GM18858 (cell line): ENCODE measurements at regions not wholly inside any gene's neighbourhood (a gene's known extent, or its start where the extent isn't known, plus 50 kb on each side); places are given as distances from the start of the nearest gene placed in this dataset.

Experiments
- ATAC-seq: cut with Tn5 transposase; IDR thresholded peaks from one replicate; pipeline ENCODE4 v1.9.1; 2021; ENCODE audit not compliant: unreplicated experiment

DNA sequence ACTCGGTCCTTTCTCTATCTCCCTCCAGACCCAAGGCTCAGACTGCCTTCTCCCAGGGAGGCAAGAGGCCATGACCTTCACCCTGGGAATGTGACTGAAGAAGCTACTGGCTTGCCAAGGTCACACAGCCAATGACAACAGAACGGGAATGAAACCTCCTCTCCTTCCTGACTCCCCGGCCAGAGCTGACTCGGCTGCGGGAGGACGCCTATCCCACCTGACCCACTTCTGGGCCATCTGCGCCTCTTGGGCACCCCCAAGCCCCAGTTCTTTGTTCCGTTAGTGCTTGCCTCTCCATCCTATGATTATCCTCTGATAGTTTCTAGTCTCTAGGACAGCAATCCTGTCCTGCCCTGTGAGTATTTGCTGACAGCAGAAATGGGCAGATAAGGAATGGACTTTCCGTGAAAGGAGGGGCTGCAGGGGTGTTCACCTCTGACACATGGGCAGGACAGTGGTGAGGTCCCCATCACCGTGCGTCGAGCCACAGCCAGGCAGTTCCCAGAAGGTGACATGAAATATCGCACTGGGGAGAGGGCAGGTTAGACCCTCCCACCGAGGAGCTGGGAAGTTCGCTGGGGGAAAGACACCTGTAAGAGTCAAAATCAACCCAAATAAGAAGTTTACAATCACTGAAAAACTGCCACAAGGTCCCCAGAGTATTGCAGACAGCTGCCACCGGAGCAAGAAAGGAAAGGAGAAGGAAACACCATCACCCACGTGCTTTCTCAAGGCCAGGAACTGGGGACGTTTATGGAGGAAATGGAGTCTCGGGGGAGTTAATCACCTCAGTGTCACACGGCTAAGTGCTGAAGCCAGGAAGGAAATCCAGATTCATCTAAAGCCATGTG is 63.0 kb downstream of the INSIG1 start:
- no peak for ATAC-seq

- no peak for ATAC-seq
Measured at GRCh38 chr7:155361346-155361680, 63.6 kb downstream of the INSIG1 start.

GRCh38 chr7:155361947-155362346 is 64.3 kb downstream of the INSIG1 start:
- no peak for ATAC-seq

- no peak for ATAC-seq
Measured at GRCh38 chr7:155362380-155363145, 64.9 kb downstream of the INSIG1 start.

DNA sequence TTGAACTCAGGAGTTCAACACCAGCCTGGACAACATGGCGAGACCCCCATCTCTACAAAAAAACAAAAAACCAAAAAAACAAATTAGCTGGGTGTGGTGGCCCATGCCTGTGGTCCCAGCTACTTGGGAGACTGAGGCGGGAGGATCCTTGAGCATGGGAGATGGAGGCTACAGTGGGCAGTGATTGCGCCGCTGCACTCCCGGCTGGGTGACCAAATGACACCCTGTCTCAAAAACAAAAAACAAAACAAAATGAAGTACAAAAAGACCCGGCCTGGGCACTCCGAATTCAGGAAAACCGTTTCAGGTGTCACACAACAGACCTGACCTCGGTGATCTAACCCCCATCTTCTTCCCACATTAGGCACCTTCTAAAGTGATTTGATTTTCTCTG is 65.5 kb downstream of the INSIG1 start:
- ATAC-seq, result no peak

DNA sequence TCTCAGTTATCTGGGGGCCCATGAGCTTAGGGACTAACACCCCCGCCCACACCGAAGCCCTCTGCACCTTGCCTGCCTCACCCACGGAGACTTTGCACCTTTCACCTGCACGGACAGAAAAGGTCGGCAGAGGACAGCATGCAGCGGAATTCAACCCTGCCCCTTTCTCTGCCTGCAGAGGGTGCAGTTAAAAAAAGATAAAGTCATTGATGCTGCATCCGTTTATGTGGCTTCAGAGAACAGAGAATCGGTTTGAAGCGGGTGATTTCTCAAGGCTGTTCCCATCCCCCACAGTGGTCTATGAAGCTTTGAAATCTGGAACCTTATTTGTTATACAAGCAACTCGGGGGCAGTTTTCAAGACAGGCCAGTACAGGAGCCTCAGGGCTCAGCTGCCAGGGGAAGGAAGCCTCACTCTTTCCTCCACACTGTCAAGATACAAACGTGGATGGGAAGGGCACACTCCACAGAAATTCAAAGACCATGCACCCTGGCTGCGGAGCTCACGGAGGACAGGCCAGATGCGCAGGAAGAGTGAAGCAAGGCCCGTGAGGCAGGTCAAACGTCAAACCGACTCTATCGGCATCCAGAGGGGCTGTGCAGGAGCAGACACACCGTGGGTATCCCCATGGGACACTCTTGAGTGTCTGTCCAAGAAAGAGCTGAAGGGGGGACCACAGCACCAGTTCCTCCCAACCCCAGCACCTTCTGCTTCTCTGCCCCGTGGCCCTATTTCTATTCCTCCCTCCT is 66.3 kb downstream of the INSIG1 start:
- no peak for ATAC-seq

- no peak for ATAC-seq
Measured at GRCh38 chr7:155365146-155365874, 67.6 kb downstream of the INSIG1 start.

GRCh38 chr7:155368894-155369600 is 71.4 kb downstream of the INSIG1 start:
- ATAC-seq, result no peak

- no peak for ATAC-seq
Measured at GRCh38 chr7:155369766-155370165, 72.1 kb downstream of the INSIG1 start.

- ATAC-seq, result no peak
Measured at GRCh38 chr7:155371331-155371883, 73.7 kb downstream of the INSIG1 start.

GRCh38 chr7:155371884-155372781 is 74.5 kb downstream of the INSIG1 start:
- no peak for ATAC-seq

DNA sequence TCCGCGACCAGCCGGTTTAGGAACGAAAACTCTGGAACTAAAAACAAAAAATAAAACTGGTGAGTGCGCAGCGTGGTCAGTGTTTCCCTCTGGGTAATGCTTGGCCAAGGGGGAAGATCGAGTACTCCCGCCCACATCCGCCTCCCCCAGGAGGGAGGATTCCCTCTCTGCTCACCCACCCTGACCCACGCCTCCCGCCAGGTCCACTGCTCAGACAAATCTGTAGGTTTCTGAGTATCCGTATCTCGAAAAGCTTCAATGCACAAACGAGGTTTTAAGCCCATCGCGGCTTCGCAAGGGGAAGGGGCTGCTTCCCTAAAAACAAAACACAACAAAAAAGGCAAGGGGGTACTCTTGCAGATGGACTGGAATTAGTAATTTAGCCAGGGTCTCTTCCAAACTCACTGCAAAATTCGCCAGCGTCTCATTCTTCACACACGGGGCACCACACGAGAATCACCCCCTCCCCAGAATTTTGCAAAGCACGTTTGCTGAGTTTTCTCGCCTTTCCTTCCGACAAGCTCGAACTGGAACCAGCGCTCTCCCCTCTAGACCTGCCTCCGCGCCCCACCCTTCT is 75.2 kb downstream of the INSIG1 start:
- no peak for ATAC-seq

- no peak for ATAC-seq
Measured at GRCh38 chr7:155373359-155374273, 75.9 kb downstream of the INSIG1 start.

DNA sequence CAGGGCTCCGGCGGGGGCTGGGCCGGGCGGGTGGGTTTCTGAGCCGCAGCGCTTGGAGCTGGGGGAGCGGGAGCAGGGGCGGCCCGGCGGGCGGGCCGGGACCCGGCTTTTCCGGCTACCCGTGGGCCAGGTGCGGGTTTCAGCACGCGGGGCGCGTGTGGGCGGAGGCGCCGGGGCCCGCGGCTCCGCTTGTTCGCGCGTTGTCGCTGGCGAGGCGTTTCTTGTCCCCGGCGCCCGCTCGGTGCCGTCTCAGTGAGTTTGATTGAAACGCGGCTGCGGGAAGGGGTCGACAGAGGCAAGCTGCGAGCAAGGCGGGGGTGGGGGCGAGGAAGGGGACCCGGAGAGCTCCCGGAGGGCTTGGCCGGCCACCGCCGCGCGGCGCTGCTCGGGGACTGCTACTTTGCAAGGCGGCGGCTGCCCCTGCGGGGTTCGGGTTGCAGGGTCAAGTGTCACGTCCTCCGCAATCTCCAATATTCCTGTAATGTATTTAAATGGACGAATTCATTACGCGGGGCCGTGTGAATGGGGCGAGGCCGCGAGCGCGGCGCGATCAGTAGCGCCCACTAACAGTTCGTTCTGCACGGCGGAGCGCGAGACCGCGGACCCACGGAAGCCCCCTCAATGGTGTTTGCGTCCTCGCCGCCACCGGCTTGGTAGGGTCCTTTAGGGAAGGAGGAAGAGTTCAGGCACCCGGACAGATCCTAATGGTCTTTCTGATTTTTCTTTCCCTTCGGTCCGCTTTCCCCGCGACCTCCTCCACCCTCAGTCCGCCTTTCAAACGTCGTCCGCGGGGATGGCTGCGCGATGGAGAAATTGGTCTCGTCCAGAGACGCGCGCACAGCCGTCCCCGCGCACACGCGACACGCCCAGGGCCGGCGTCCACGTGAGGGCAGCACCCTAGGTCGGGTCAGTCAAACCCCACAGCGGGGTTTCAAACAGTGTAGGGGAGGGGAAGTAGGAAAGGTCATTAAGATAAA is 76.9 kb downstream of the INSIG1 start:
- no peak for ATAC-seq

DNA sequence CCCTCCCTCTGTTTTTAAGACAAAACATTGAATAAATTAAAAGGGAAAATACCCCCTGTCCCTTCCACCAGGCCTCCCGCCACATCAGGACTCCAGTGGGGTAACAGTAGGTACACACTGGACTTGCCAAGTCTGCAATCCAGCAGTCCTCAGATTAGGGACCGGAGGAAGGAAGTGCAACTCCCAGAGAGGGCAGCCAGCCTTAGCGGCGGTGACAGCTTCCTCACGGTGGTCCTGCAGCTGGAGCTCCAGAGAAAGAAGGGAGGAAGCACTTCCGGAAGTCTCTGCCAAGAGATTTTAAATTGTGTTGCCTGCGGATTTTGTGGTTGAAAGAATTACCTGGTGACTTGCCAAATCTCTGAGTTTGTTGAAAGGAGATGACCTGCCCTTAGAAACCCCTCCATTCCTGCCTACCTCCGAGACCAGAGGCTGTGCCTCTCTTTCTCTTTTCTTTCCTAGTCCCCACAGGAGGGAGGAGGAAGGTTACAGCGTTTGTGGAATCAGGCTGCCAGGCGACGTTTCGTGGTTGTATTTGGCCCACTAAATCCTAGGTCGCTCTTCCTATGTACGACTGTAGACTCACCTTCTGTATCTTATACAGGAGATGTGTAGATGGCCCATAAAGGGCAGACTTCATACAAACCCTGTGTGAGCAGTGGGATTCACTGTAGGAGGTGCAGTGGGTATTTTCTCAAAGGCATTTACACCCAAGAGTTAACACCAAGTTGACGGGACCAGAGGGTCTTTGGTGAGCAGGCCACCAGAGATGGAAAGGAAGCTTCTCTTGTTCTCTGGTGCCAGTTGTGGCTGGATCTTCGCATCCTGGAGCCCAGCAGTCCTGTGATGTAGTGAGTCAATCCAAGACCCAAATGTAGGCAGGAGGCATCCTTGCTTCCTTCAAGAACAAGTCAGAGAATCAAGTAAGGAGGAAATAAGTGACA is 77.9 kb downstream of the INSIG1 start:
- ATAC-seq, result no peak
